Caco-2 (cell line): ENCODE measurements at regions not wholly inside any gene's neighbourhood (a gene's known extent, or its start where the extent isn't known, plus 50 kb on each side); places are given as distances from the start of the nearest gene placed in this dataset.

ENCODE experiments used
- BruUV-seq: library from RNA; stranded (reverse); fragments of 400-500 nt; replicated peaks from 2 replicates; lab custom pipeline; 2021; lab: Mats Ljungman, UMichigan
- CTCF ChIA-PET: fragments of 300-600 bp; sonication (Branson Sonifier 250); formaldehyde crosslinking; loops from one replicate; lab custom pipeline; 2022; ENCODE audit warnings: antibody characterized with exemption; lab: Charles Lee
- POLR2A ChIA-PET: fragments of 300-600 bp; sonication (Branson Sonifier 250); formaldehyde crosslinking; loops from one replicate; lab custom pipeline; 2022; ENCODE audit warnings: antibody characterized with exemption; lab: Charles Lee
- DNase-seq, 2 experiments: peaks; one replicate each; pipeline versions ENCODE4 v3.0.0 to v3.0.0-alpha.2; 2020 to 2022
- H3K27me3 ChIP-seq: replicated peaks from 2 replicates; pipeline ENCODE4 v1.6.0; 2011; ENCODE audit warnings: low read length; ENCODE audit not compliant: control insufficient read depth, insufficient read depth
- H3K36me3 ChIP-seq: 2 replicates; pipeline ENCODE4 v1.5.1; 2011; ENCODE audit warnings: low read length; ENCODE audit not compliant: control insufficient read depth, insufficient read depth
- H3K4me1 ChIP-seq: fragments of 250-450 bp; sonication (Bioruptor Pico); 2 replicates; pipeline ENCODE4 v1.5.1; 2020; ENCODE audit warnings: mild to moderate bottlenecking
- H3K4me3 ChIP-seq: 2 replicates; pipeline ENCODE4 v1.5.1; 2011; ENCODE audit warnings: low read depth, mild to moderate bottlenecking, control low read depth, low read length
- H3K9me3 ChIP-seq: fragments of 250-450 bp; sonication (Bioruptor Pico); 2 replicates; pipeline ENCODE4 v1.5.1; 2020; ENCODE audit warnings: mild to moderate bottlenecking, moderate library complexity
- H3K27ac Mint-ChIP-seq: one replicate; pipeline ENCODE4 v1.8.0; 2022; ENCODE audit warnings: mixed read lengths; ENCODE audit not compliant: unreplicated experiment
- H3K27me3 Mint-ChIP-seq: one replicate; pipeline ENCODE4 v1.8.0; 2022; ENCODE audit warnings: mixed read lengths; ENCODE audit not compliant: insufficient read depth, unreplicated experiment
- H3K36me3 Mint-ChIP-seq: one replicate; pipeline ENCODE4 v1.8.0; 2022; ENCODE audit warnings: mild to moderate bottlenecking, mixed read lengths; ENCODE audit not compliant: insufficient read depth, unreplicated experiment
- H3K4me1 Mint-ChIP-seq: one replicate; pipeline ENCODE4 v1.8.0; 2022; ENCODE audit warnings: low read depth, mixed read lengths; ENCODE audit not compliant: unreplicated experiment
- H3K4me3 Mint-ChIP-seq: one replicate; pipeline ENCODE4 v1.8.0; 2022; ENCODE audit warnings: mild to moderate bottlenecking, moderate library complexity, mixed read lengths; ENCODE audit not compliant: unreplicated experiment
- H3K9me3 Mint-ChIP-seq: one replicate; pipeline ENCODE4 v1.8.0; 2022; ENCODE audit warnings: mixed read lengths; ENCODE audit not compliant: unreplicated experiment
- CTCF ChIP-seq, 2 experiments: fragments of 200-600 bp in 1 of 2; IDR thresholded peaks; 1 replicate in 1 of 2; 2 replicates in 1 of 2; pipeline versions ENCODE4 v1.5.1 to v1.8.0; 2011 to 2022; ENCODE audit warnings: antibody characterized with exemption in 1 of 2, control low read depth in 1 of 2, inconsistent platforms in 1 of 2, low read depth in 1 of 2, low read length in 1 of 2, mild to moderate bottlenecking in 1 of 2, moderate library complexity in 1 of 2; ENCODE audit not compliant: insufficient read depth in 1 of 2, severe bottlenecking in 1 of 2, unreplicated experiment in 1 of 2
- intact Hi-C: fragments of 100-400 bp; cut with micrococcal nuclease; formaldehyde crosslinking; loops from one replicate; pipeline ENCODE4 v1.10.0; 2022; ENCODE audit not compliant: unreplicated experiment

- H3K4me3 Mint-ChIP-seq: no peak overlapping the region
- intact Hi-C loops: no loop called here
- POLR2A ChIA-PET: no interaction called here
Measured at GRCh38 chr2:240287496-240288086, 147.1 kb upstream of the OTOS start.

GRCh38 chr2:240288087-240288521 is 147.4 kb upstream of the GPC1 start:
- H3K27me3 Mint-ChIP-seq: no peaks in the 10 kb centered on the region

More at GRCh38 chr2:240287496-240288086, 147.1 kb upstream of the OTOS start:
- BruUV-seq: no TSS peak
- TF ChIP-seq CTCF (IDR thresholded peaks at IDR 0.05; ENCODE audit: insufficient read depth in 1 of 2, low read depth in 1 of 2, low read length in 1 of 2, severe bottlenecking in 1 of 2, unreplicated experiment in 1 of 2): no peak
- no peaks in the 10 kb centered on the region for H3K36me3 ChIP-seq
- no peaks in the 10 kb centered on the region for H3K9me3 Mint-ChIP-seq
- H3K27ac Mint-ChIP-seq: no peak overlapping the region
- no peaks in the 10 kb centered on the region for H3K27me3 Mint-ChIP-seq
- CTCF ChIA-PET: no interaction called here
- H3K4me1 Mint-ChIP-seq: no peaks in the 10 kb centered on the region
- DNase-seq: no peak
- H3K4me3 ChIP-seq: no peak overlapping the region
- no peaks in the 10 kb centered on the region for H3K27me3 ChIP-seq
- H3K4me1 ChIP-seq: no peaks in the 10 kb centered on the region
- H3K36me3 Mint-ChIP-seq: no peaks in the 10 kb centered on the region
- no peaks in the 10 kb centered on the region for H3K9me3 ChIP-seq

GRCh38 chr2:240289701-240290431 is 145.6 kb upstream of the GPC1 start:
- Histone ChIP-seq H3K9me3 (no peaks in the 10 kb centered on the region), H3K4me3 (no peak overlapping the region), H3K4me1 (no peaks in the 10 kb centered on the region), H3K27me3 (no peaks in the 10 kb centered on the region), H3K36me3 (no peaks in the 10 kb centered on the region)
- no peak for TF ChIP-seq CTCF (IDR thresholded peaks at IDR 0.05; ENCODE audit: insufficient read depth in 1 of 2, low read depth in 1 of 2, low read length in 1 of 2, severe bottlenecking in 1 of 2, unreplicated experiment in 1 of 2)
- CTCF ChIA-PET: no interaction called here
- H3K27me3 Mint-ChIP-seq: no peaks in the 10 kb centered on the region
- BruUV-seq: no TSS peak
- H3K9me3 Mint-ChIP-seq: no peaks in the 10 kb centered on the region
- H3K4me3 Mint-ChIP-seq: no peak overlapping the region
- no peaks in the 10 kb centered on the region for H3K36me3 Mint-ChIP-seq
- no peaks in the 10 kb centered on the region for H3K4me1 Mint-ChIP-seq
- POLR2A ChIA-PET: no interaction called here
- intact Hi-C loops: no loop called here
- DNase-seq: no peak
- no peak overlapping the region for H3K27ac Mint-ChIP-seq

More at GRCh38 chr2:240288087-240288521, 147.4 kb upstream of the GPC1 start:
- no peak for TF ChIP-seq CTCF (IDR thresholded peaks at IDR 0.05; ENCODE audit: insufficient read depth in 1 of 2, low read depth in 1 of 2, low read length in 1 of 2, severe bottlenecking in 1 of 2, unreplicated experiment in 1 of 2)
- Mint-ChIP-seq H3K36me3 (no peaks in the 10 kb centered on the region), H3K9me3 (no peaks in the 10 kb centered on the region), H3K4me1 (no peaks in the 10 kb centered on the region), H3K4me3 (no peak overlapping the region), H3K27ac (no peak overlapping the region)
- ChIA-PET POLR2A (no interaction called here), CTCF (no interaction called here)
- BruUV-seq: no TSS peak
- no peaks in the 10 kb centered on the region for H3K9me3 ChIP-seq
- H3K4me1 ChIP-seq: no peaks in the 10 kb centered on the region
- intact Hi-C loops: no loop called here
- no peak for DNase-seq
- H3K27me3 ChIP-seq: no peaks in the 10 kb centered on the region
- H3K4me3 ChIP-seq: no peak overlapping the region
- H3K36me3 ChIP-seq: no peaks in the 10 kb centered on the region
